H1 (cell line): ENCODE measurements at regions not wholly inside any gene's neighbourhood (a gene's known extent, or its start where the extent isn't known, plus 50 kb on each side); places are given as distances from the start of the nearest gene placed in this dataset.

Experiments
- CTCF ChIA-PET: fragments of 300-600 bp; sonication (Branson Sonifier 250); formaldehyde crosslinking; loops from one replicate; lab custom pipeline; 2021; ENCODE audit not compliant: partially characterized antibody; lab: Charles Lee
- POLR2A ChIA-PET: fragments of 300-600 bp; sonication (Branson Sonifier 250); formaldehyde crosslinking; loops from one replicate; lab custom pipeline; 2021; ENCODE audit warnings: inconsistent platforms; ENCODE audit not compliant: partially characterized antibody; lab: Charles Lee
- DNase-seq, 2 experiments: peaks; one replicate each; pipeline versions ENCODE4 v3.0.0 to v3.0.0-alpha.2; 2010 to 2022; ENCODE audit warnings: low spot score in 2 of 2, low read depth in 1 of 2, mixed read lengths in 1 of 2
- FAIRE-seq: peaks from 2 replicates; lab custom pipeline; 2011; peaks lifted over from hg19 to GRCh38; lab: Jason Lieb, UNC
- H2AFZ ChIP-seq: 2 replicates; pipeline ENCODE4 v1.8.1; 2012; ENCODE audit warnings: low read length, inconsistent platforms
- H2AK5ac ChIP-seq: 2 replicates; pipeline ENCODE4 v1.6.1; 2013; ENCODE audit warnings: low read depth, low read length
- H2BK120ac ChIP-seq: replicated peaks from 2 replicates; pipeline ENCODE3; 2013; ENCODE audit warnings: low read depth, low read length, inconsistent platforms
- H2BK12ac ChIP-seq: 2 replicates; pipeline ENCODE4 v1.6.1; 2013; ENCODE audit warnings: low read depth, low read length
- H2BK15ac ChIP-seq: 2 replicates; pipeline ENCODE4 v1.6.1; 2013; ENCODE audit warnings: low read length
- H2BK20ac ChIP-seq: 2 replicates; pipeline ENCODE4 v1.6.1; 2013; ENCODE audit warnings: low read length
- H2BK5ac ChIP-seq: 2 replicates; pipeline ENCODE4 v1.6.1; 2013; ENCODE audit warnings: low read depth, low read length
- H3K14ac ChIP-seq: 2 replicates; pipeline ENCODE4 v1.6.1; 2013; ENCODE audit warnings: inconsistent platforms; ENCODE audit not compliant: insufficient read length
- H3K18ac ChIP-seq: 2 replicates; pipeline ENCODE4 v1.6.1; 2013; ENCODE audit warnings: low read length; ENCODE audit errors: extremely low read depth
- H3K23ac ChIP-seq: 2 replicates; pipeline ENCODE4 v1.6.1; 2013; ENCODE audit warnings: inconsistent platforms; ENCODE audit not compliant: insufficient read length
- H3K23me2 ChIP-seq: 2 replicates; pipeline ENCODE4 v1.6.1; 2013; ENCODE audit warnings: low read depth, low read length
- H3K27ac ChIP-seq: 2 replicates; pipeline ENCODE4 v1.6.1; 2011; ENCODE audit warnings: low read depth, low read length, inconsistent platforms
- H3K27me3 ChIP-seq, 4 experiments: replicated peaks in 1 of 4; 1 replicate in 1 of 4; 2 replicates in 3 of 4; pipeline versions ENCODE4 v1.6.1 to v1.8.1; 2011 to 2013; ENCODE audit warnings: low read length in 3 of 4, mild to moderate bottlenecking in 3 of 4, inconsistent platforms in 2 of 4, mixed read lengths in 2 of 4, moderate library complexity in 1 of 4; ENCODE audit not compliant: control insufficient read depth in 3 of 4, insufficient read depth in 3 of 4; ENCODE audit errors: extremely low read depth in 1 of 4
- H3K36me3 ChIP-seq, 4 experiments: 2 replicates each; pipeline versions ENCODE4 v1.6.1 to v1.8.1; 2011 to 2013; ENCODE audit warnings: mild to moderate bottlenecking in 4 of 4, low read length in 3 of 4, moderate library complexity in 2 of 4, control low read depth in 1 of 4, inconsistent platforms in 1 of 4; ENCODE audit not compliant: insufficient read depth in 4 of 4, control insufficient read depth in 2 of 4
- H3K4ac ChIP-seq: replicated peaks from 2 replicates; pipeline ENCODE3; 2013; ENCODE audit warnings: low read length, low read depth, mixed read lengths, inconsistent platforms; ENCODE audit not compliant: insufficient read length
- H3K4me1 ChIP-seq, 4 experiments: replicated peaks in 1 of 4; 1 replicate in 1 of 4; 2 replicates in 3 of 4; pipeline versions ENCODE4 v1.6.1 to v1.8.1; 2011 to 2013; ENCODE audit warnings: low read length in 3 of 4, inconsistent platforms in 2 of 4, mixed read lengths in 1 of 4; ENCODE audit not compliant: insufficient read depth in 4 of 4, control insufficient read depth in 3 of 4
- H3K4me2 ChIP-seq, 2 experiments: 2 replicates each; pipeline versions ENCODE4 v1.6.1 to v1.8.1; 2011 to 2013; ENCODE audit warnings: low read depth in 2 of 2, low read length in 2 of 2, control low read depth in 1 of 2, inconsistent platforms in 1 of 2, mild to moderate bottlenecking in 1 of 2; ENCODE audit not compliant: insufficient read depth in 1 of 2
- H3K4me3 ChIP-seq, 4 experiments: fragments of 200-600, 300-600 bp in 1 of 4; sonication (generic), shearing (Covaris generic), sonication (Bioruptor Twin) in 1 of 4; 2 replicates each; pipeline versions ENCODE4 v1.5.1 to v1.8.1; 2011 to 2016; ENCODE audit warnings: low read length in 4 of 4, low read depth in 3 of 4, control low read depth in 2 of 4, inconsistent platforms in 2 of 4, mild to moderate bottlenecking in 2 of 4, mixed read lengths in 1 of 4, moderate library complexity in 1 of 4; ENCODE audit not compliant: insufficient read depth in 2 of 4; ENCODE audit errors: extremely low read depth in 1 of 4
- H3K56ac ChIP-seq: replicated peaks from 2 replicates; pipeline ENCODE3; 2013; ENCODE audit warnings: low read depth, mild to moderate bottlenecking, mixed read lengths, low read length, inconsistent platforms; ENCODE audit not compliant: insufficient read length
- H3K79me1 ChIP-seq: 2 replicates; pipeline ENCODE4 v1.6.1; 2013; ENCODE audit warnings: low read depth, low read length, control low read depth
- H3K79me2 ChIP-seq, 2 experiments: 2 replicates each; pipeline versions ENCODE4 v1.6.1 to v1.8.1; 2012 to 2013; ENCODE audit warnings: low read length in 2 of 2, mild to moderate bottlenecking in 2 of 2, inconsistent platforms in 1 of 2; ENCODE audit not compliant: insufficient read depth in 2 of 2, control insufficient read depth in 1 of 2
- H3K9ac ChIP-seq, 4 experiments: replicated peaks in 1 of 4; 1 replicate in 1 of 4; 2 replicates in 3 of 4; pipeline versions ENCODE4 v1.6.1 to v1.8.1; 2011 to 2013; ENCODE audit warnings: low read depth in 3 of 4, low read length in 3 of 4, control low read depth in 2 of 4, mild to moderate bottlenecking in 2 of 4, moderate library complexity in 2 of 4, inconsistent platforms in 1 of 4; ENCODE audit errors: extremely low read depth in 1 of 4
- H3K9me3 ChIP-seq, 2 experiments: 2 replicates each; pipeline versions ENCODE4 v1.6.1 to v1.8.1; 2012 to 2013; ENCODE audit warnings: mild to moderate bottlenecking in 2 of 2, moderate library complexity in 2 of 2, control low read depth in 1 of 2, inconsistent platforms in 1 of 2, low read depth in 1 of 2, low read length in 1 of 2, mixed read lengths in 1 of 2; ENCODE audit not compliant: insufficient read depth in 2 of 2
- H4K20me1 ChIP-seq, 2 experiments: replicated peaks in 1 of 2; 2 replicates each; pipeline versions ENCODE3 to v1.8.1; 2011 to 2013; ENCODE audit warnings: inconsistent platforms in 2 of 2, low read length in 2 of 2, mild to moderate bottlenecking in 1 of 2; ENCODE audit not compliant: insufficient read depth in 2 of 2, control insufficient read depth in 1 of 2
- H4K5ac ChIP-seq: 2 replicates; pipeline ENCODE4 v1.6.1; 2013; ENCODE audit warnings: low read length, low read depth, mixed read lengths, inconsistent platforms; ENCODE audit not compliant: insufficient read length
- H4K8ac ChIP-seq: 2 replicates; pipeline ENCODE4 v1.8.0; 2013; ENCODE audit warnings: mild to moderate bottlenecking, moderate library complexity, low read length, inconsistent platforms; ENCODE audit not compliant: insufficient read depth; ENCODE audit errors: extremely low read depth
- H4K91ac ChIP-seq: replicated peaks from 2 replicates; pipeline ENCODE3; 2013; ENCODE audit warnings: low read length, mixed read lengths, inconsistent platforms; ENCODE audit not compliant: insufficient read length
- ASH2L ChIP-seq: fragments of 200-600, 300-600 bp; sonication (generic); IDR thresholded peaks from one replicate; pipeline ENCODE4 v1.7.1; 2017; ENCODE audit warnings: low read length
- CHD2 ChIP-seq: IDR thresholded peaks from 2 replicates; pipeline ENCODE4 v1.6.1; 2012; ENCODE audit warnings: low read length, improper control_type of control experiment
- EZH2 ChIP-seq: fragments of 200-600 bp; sonication (generic); IDR thresholded peaks from 2 replicates; pipeline ENCODE4 v1.7.1; 2012; ENCODE audit warnings: low read depth, mild to moderate bottlenecking, moderate library complexity, low read length, inconsistent platforms; ENCODE audit not compliant: severe bottlenecking
- HDAC2 ChIP-seq, 2 experiments: fragments of 300-600 bp in 1 of 2; sonication (generic) in 1 of 2; IDR thresholded peaks; 2 replicates each; pipeline ENCODE4 v1.6.1; 2011 to 2012; ENCODE audit warnings: low read depth in 2 of 2, low read length in 2 of 2, mild to moderate bottlenecking in 2 of 2, moderate library complexity in 2 of 2, borderline replicate concordance in 1 of 2, inconsistent platforms in 1 of 2
- WGBS, 2 experiments: shearing (Covaris generic) in 1 of 2; methylation state at CpG; one replicate each; pipeline versions ENCODE4 v1.1.6 to v1.1.7; 2013 to 2015; ENCODE audit warnings: low lambda C conversion rate in 2 of 2, mixed read lengths in 2 of 2, inconsistent platforms in 1 of 2, low coverage in 1 of 2, missing lambda C conversion rate in 1 of 2; ENCODE audit not compliant: insufficient replicate concordance in 2 of 2, insufficient coverage in 1 of 2, insufficient read length in 1 of 2; ENCODE audit errors: extremely low coverage in 1 of 2, missing lambda C conversion rate in 1 of 2; 5-methylcytosine and 5-hydroxymethylcytosine counted together

GRCh38 chrX:12007881-12008280 lies 130.4 kb upstream of the FRMPD4 start:
- no peak for TF ChIP-seq CHD2
- no peak for TF ChIP-seq EZH2
- no peak for TF ChIP-seq HDAC2 (IDR thresholded peaks at IDR 0.05; ENCODE audit: borderline replicate concordance in 1 of 2, low read depth in 2 of 2, low read length in 2 of 2)
- TF ChIP-seq ASH2L = no peak
- no peaks in the 10 kb centered on the region for H3K4me1 ChIP-seq
- H4K8ac ChIP-seq = no peak overlapping the region
- H3K9me3 ChIP-seq = no peaks in the 10 kb centered on the region
- no peak overlapping the region for H3K4me3 ChIP-seq
- no peak overlapping the region for H3K4me2 ChIP-seq
- no peak overlapping the region for H2BK5ac ChIP-seq
- no peak overlapping the region for H3K56ac ChIP-seq
- no peak overlapping the region for H2BK20ac ChIP-seq
- H3K9ac ChIP-seq = no peak overlapping the region
- H3K14ac ChIP-seq = no peak overlapping the region
- H3K79me1 ChIP-seq = no peaks in the 10 kb centered on the region
- no peak overlapping the region for H3K23ac ChIP-seq
- H2AFZ ChIP-seq = no peak overlapping the region
- POLR2A ChIA-PET = no interaction called here
- H2BK12ac ChIP-seq = no peak overlapping the region
- no peak overlapping the region for H4K91ac ChIP-seq
- H3K79me2 ChIP-seq = no peaks in the 10 kb centered on the region
- no peaks in the 10 kb centered on the region for H4K20me1 ChIP-seq
- no peak overlapping the region for H2BK15ac ChIP-seq
- CTCF ChIA-PET = interaction anchor here (0.6 kb wide), 1 partner anchor 528 kb away, joined by 3 read pairs; no protein-coding TSS in a partner anchor
- no peak for DNase-seq
- no peaks in the 10 kb centered on the region for H3K36me3 ChIP-seq
- no peak overlapping the region for H2BK120ac ChIP-seq
- H3K27me3 ChIP-seq = no peaks in the 10 kb centered on the region
- WGBS, 2 experiments = 90% methylated on average over 2 of the region's 2 CpGs; no CpG with 5 or more reads in 1 of the 2 experiments
- H3K18ac ChIP-seq = no peak overlapping the region
- H3K27ac ChIP-seq = no peak overlapping the region
- H3K23me2 ChIP-seq = no peaks in the 10 kb centered on the region
- H2AK5ac ChIP-seq = no peak overlapping the region
- FAIRE-seq = no peak
- no peak overlapping the region for H3K4ac ChIP-seq
- no peak overlapping the region for H4K5ac ChIP-seq
